Lower lobe of right lung (tissue), 2 donors: ENCODE measurements at regions not wholly inside any gene's neighbourhood (a gene's known extent, or its start where the extent isn't known, plus 50 kb on each side); places are given as distances from the start of the nearest gene placed in this dataset.

ENCODE experiments used
- ATAC-seq, 2 donors: fragments of 200-7000 bp; cut with Tn5 transposase; one replicate each; pipeline ENCODE4 v1.9.1; 2020 to 2022; ENCODE audit warnings: mild to moderate bottlenecking in 2 of 2, moderate library complexity in 2 of 2
- DNase-seq: peaks from one replicate; pipeline ENCODE4 v3.0.0-alpha.2; 2020
- H3K27ac ChIP-seq: fragments of 200-600 bp; one replicate; pipeline ENCODE4 v1.8.0; 2022
- H3K27me3 ChIP-seq: fragments of 200-600 bp; one replicate; pipeline ENCODE4 v1.8.0; 2022; ENCODE audit warnings: low read depth
- H3K36me3 ChIP-seq: fragments of 200-600 bp; one replicate; pipeline ENCODE4 v1.8.0; 2022; ENCODE audit warnings: mild to moderate bottlenecking
- H3K4me1 ChIP-seq: fragments of 200-600 bp; one replicate; pipeline ENCODE4 v1.8.0; 2022
- H3K4me3 ChIP-seq: fragments of 200-600 bp; one replicate; pipeline ENCODE4 v1.8.0; 2022; ENCODE audit warnings: mild to moderate bottlenecking
- H3K9me3 ChIP-seq: fragments of 200-600 bp; one replicate; pipeline ENCODE4 v1.8.0; 2022
- CTCF ChIP-seq: fragments of 200-600 bp; IDR thresholded peaks from one replicate; pipeline ENCODE4 v1.8.0; 2022; ENCODE audit warnings: antibody characterized with exemption, mild to moderate bottlenecking
- intact Hi-C: fragments of 100-400 bp; cut with DNase I; formaldehyde crosslinking; loops from one replicate; pipeline ENCODE4 v1.11.0; 2022
- donor health status: DM: no; HTN: yes; CAD: no; lungs with severe emphysema.

DNA sequence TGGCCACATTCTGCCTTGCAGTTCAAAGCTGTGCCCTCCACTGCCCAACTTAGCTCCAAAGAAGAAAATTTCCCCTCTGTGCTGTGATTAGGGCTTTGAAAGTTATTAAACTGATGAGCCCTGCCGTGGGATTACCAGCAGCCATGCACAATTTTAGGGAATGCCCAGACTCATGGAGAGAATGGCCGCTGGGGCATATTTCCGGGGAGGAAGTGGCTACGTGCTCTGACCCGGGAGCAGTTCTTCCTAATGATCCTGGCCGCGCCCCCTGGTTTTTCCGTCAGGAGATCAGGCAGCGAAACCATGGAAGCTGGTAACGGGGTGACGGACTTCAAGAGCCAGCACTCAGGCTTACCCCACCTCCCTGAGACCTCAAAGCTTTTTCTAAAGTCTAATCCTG lies 365.5 kb upstream of the PFKP start:
- intact Hi-C loops, result no loop called here
- no peak for TF ChIP-seq CTCF
- H3K4me3 ChIP-seq, result no peak overlapping the region
- no peaks in the 10 kb centered on the region for H3K9me3 ChIP-seq
- H3K4me1 ChIP-seq, result no peaks in the 10 kb centered on the region
- no peaks in the 10 kb centered on the region for H3K36me3 ChIP-seq
- ATAC-seq, result no peak
- no peak overlapping the region for H3K27ac ChIP-seq
- no peaks in the 10 kb centered on the region for H3K27me3 ChIP-seq
- DNase-seq, result no peak

DNA sequence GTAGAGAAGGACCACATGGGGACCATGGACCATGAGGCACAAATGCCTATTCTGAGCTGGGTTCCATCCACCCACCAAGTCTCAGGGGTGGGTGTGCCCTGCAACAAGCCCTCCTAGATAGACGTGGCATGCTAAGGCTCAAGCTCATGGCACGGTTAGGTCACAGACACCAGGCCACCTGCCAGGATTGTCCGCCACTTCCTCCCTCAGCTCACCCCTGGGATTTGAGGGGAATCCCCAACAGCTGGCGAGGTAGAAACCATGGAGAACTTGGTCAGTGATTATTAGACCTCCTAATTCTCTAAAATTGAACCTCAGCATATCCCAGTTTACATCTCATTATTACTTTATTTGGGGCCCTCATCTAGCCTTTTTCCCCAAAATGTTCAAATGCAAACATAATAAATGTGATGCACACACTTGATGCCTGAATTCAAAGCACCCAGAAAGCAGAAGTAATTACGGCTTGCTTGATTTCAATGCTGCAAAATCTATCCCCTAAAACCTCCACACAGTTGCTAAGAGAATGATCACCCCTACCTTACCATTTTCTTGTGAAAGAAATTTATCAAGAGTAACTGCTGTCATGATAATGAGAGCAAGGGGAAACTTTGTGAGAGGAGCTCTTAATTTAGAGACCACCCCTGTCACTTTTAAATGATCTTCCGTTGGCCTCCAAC lies 366.6 kb upstream of the PFKP start:
- no peak overlapping the region for H3K4me3 ChIP-seq
- no peaks in the 10 kb centered on the region for H3K4me1 ChIP-seq
- DNase-seq (no peak), ATAC-seq (no peak)
- H3K27me3 ChIP-seq, result no peaks in the 10 kb centered on the region
- intact Hi-C loops, result no loop called here
- no peak for TF ChIP-seq CTCF
- no peaks in the 10 kb centered on the region for H3K36me3 ChIP-seq
- no peaks in the 10 kb centered on the region for H3K9me3 ChIP-seq
- H3K27ac ChIP-seq, result no peak overlapping the region

GRCh38 chr10:2688958-2689357 lies 378.4 kb upstream of the PFKP start:
- TF ChIP-seq CTCF, result no peak
- DNase-seq (no peak), ATAC-seq (no peak)
- H3K4me1 ChIP-seq, result no peaks in the 10 kb centered on the region
- intact Hi-C loops, result no loop called here
- H3K36me3 ChIP-seq, result no peaks in the 10 kb centered on the region
- no peak overlapping the region for H3K4me3 ChIP-seq
- no peak overlapping the region for H3K27ac ChIP-seq
- H3K27me3 ChIP-seq, result no peaks in the 10 kb centered on the region
- H3K9me3 ChIP-seq, result no peaks in the 10 kb centered on the region

GRCh38 chr10:2686691-2687090 lies 380.7 kb upstream of the PFKP start:
- Histone ChIP-seq H3K36me3 (no peaks in the 10 kb centered on the region), H3K4me3 (no peak overlapping the region), H3K9me3 (no peaks in the 10 kb centered on the region), H3K27me3 (no peaks in the 10 kb centered on the region), H3K4me1 (no peaks in the 10 kb centered on the region), H3K27ac (no peak overlapping the region)
- intact Hi-C loops, result no loop called here
- no peak for TF ChIP-seq CTCF
- ATAC-seq (no peak), DNase-seq (no peak)

DNA sequence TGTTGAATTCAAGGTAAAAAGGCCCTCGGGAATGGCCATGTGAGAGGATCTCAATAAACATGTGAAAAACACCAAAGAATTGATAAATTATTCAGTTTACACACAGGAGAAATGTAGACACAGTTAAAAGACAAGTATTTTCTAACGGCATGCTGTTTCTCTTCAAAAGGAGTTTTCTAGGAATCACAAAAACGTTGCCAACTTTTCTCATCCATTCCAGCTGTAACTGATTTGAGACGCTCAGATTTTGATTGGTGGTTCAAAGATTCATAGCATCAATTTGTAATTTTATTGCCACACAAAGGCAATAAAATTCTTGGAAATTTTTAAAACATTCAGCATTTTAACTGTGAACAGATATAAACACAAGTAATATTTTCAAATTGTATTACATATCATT lies 384.9 kb upstream of the PFKP start:
- intact Hi-C loops, result no loop called here
- H3K36me3 ChIP-seq, result no peaks in the 10 kb centered on the region
- peaks cover 14% of the 10 kb centered on the region for H3K27me3 ChIP-seq
- H3K4me1 ChIP-seq, result no peaks in the 10 kb centered on the region
- H3K4me3 ChIP-seq, result no peak overlapping the region
- no peak for TF ChIP-seq CTCF
- ATAC-seq, result no peak
- no peak for DNase-seq
- no peak overlapping the region for H3K27ac ChIP-seq
- H3K9me3 ChIP-seq, result no peaks in the 10 kb centered on the region

GRCh38 chr10:2681891-2682290 lies 385.5 kb upstream of the PFKP start:
- H3K9me3 ChIP-seq, result no peaks in the 10 kb centered on the region
- intact Hi-C loops, result no loop called here
- no peak for ATAC-seq
- DNase-seq, result no peak
- H3K36me3 ChIP-seq, result no peaks in the 10 kb centered on the region
- no peak for TF ChIP-seq CTCF
- peaks cover 14% of the 10 kb centered on the region for H3K27me3 ChIP-seq
- H3K4me3 ChIP-seq, result no peak overlapping the region
- H3K4me1 ChIP-seq, result no peaks in the 10 kb centered on the region
- no peak overlapping the region for H3K27ac ChIP-seq
